Trophoblast cell (in vitro differentiated cells and primary cell): ENCODE measurements at regions not wholly inside any gene's neighbourhood (a gene's known extent, or its start where the extent isn't known, plus 50 kb on each side); places are given as distances from the start of the nearest gene placed in this dataset.

Experiments
- DNase-seq, 2 donors: peaks; one replicate each; pipeline ENCODE4 v3.0.0-alpha.2; 2016
- H2AFZ ChIP-seq: 2 replicates; pipeline ENCODE4 v1.6.1; 2013; ENCODE audit warnings: low read length, moderate library complexity, mild to moderate bottlenecking; ENCODE audit not compliant: insufficient read depth, poor library complexity
- H2AK5ac ChIP-seq: 2 replicates; pipeline ENCODE4 v1.6.1; 2013; ENCODE audit warnings: mild to moderate bottlenecking, low read length
- H2BK120ac ChIP-seq: 2 replicates; pipeline ENCODE4 v1.6.1; 2013; ENCODE audit warnings: low read length, mild to moderate bottlenecking, moderate library complexity; ENCODE audit not compliant: insufficient read depth, poor library complexity
- H2BK12ac ChIP-seq: 2 replicates; pipeline ENCODE4 v1.6.1; 2013; ENCODE audit warnings: mild to moderate bottlenecking, low read length, moderate library complexity
- H2BK5ac ChIP-seq: 2 replicates; pipeline ENCODE4 v1.6.1; 2013; ENCODE audit warnings: low read length, low read depth, moderate library complexity, mild to moderate bottlenecking; ENCODE audit not compliant: poor library complexity
- H3K14ac ChIP-seq: 2 replicates; pipeline ENCODE4 v1.6.1; 2013; ENCODE audit warnings: mild to moderate bottlenecking, low read length
- H3K18ac ChIP-seq: 2 replicates; pipeline ENCODE4 v1.6.1; 2013; ENCODE audit warnings: mild to moderate bottlenecking, low read length
- H3K23ac ChIP-seq: 2 replicates; pipeline ENCODE4 v1.6.1; 2013; ENCODE audit warnings: low read length
- H3K27ac ChIP-seq: 2 replicates; pipeline ENCODE4 v1.5.1; 2013; ENCODE audit warnings: low read depth, mild to moderate bottlenecking, inconsistent platforms, low read length, moderate library complexity
- H3K27me3 ChIP-seq: 2 replicates; pipeline ENCODE4 v1.6.1; 2013; ENCODE audit warnings: inconsistent platforms, mild to moderate bottlenecking, low read length, moderate library complexity; ENCODE audit not compliant: insufficient read depth
- H3K36me3 ChIP-seq, 2 experiments: 1 replicate in 1 of 2; 2 replicates in 1 of 2; pipeline ENCODE4 v1.6.1; 2013; ENCODE audit warnings: low read length in 2 of 2, mild to moderate bottlenecking in 2 of 2, moderate library complexity in 1 of 2; ENCODE audit not compliant: insufficient read depth in 2 of 2, control insufficient read depth in 1 of 2
- H3K4ac ChIP-seq: 2 replicates; pipeline ENCODE4 v1.6.1; 2013; ENCODE audit warnings: low read depth, mild to moderate bottlenecking, low read length, moderate library complexity
- H3K4me1 ChIP-seq, 2 experiments: 1 replicate in 1 of 2; 2 replicates in 1 of 2; pipeline ENCODE4 v1.6.1; 2013; ENCODE audit warnings: low read length in 2 of 2, mild to moderate bottlenecking in 2 of 2, moderate library complexity in 1 of 2; ENCODE audit not compliant: insufficient read depth in 2 of 2, control insufficient read depth in 1 of 2
- H3K4me2 ChIP-seq: 2 replicates; pipeline ENCODE4 v1.6.1; 2013; ENCODE audit warnings: inconsistent platforms, mild to moderate bottlenecking, low read length, moderate library complexity
- H3K4me3 ChIP-seq: 2 replicates; pipeline ENCODE4 v1.5.1; 2013; ENCODE audit warnings: mild to moderate bottlenecking, low read depth, low read length, inconsistent platforms
- H3K79me1 ChIP-seq: one replicate; pipeline ENCODE4 v1.6.1; 2013; ENCODE audit warnings: low read length
- H3K79me2 ChIP-seq: 2 replicates; pipeline ENCODE4 v1.6.1; 2013; ENCODE audit warnings: low read length, mild to moderate bottlenecking; ENCODE audit not compliant: control insufficient read depth, insufficient read depth, poor library complexity
- H3K9ac ChIP-seq: 2 replicates; pipeline ENCODE4 v1.6.1; 2013; ENCODE audit warnings: mild to moderate bottlenecking, low read length
- H3K9me3 ChIP-seq: 2 replicates; pipeline ENCODE4 v1.6.1; 2013; ENCODE audit warnings: low read depth, mild to moderate bottlenecking, control low read depth, inconsistent platforms, low read length; ENCODE audit not compliant: insufficient read depth
- H4K12ac ChIP-seq: 2 replicates; pipeline ENCODE4 v1.6.1; 2013; ENCODE audit warnings: low read depth, mild to moderate bottlenecking, low read length, moderate library complexity
- H4K8ac ChIP-seq: 2 replicates; pipeline ENCODE4 v1.6.1; 2013; ENCODE audit warnings: low read depth, mild to moderate bottlenecking, low read length, moderate library complexity
- H4K91ac ChIP-seq: one replicate; pipeline ENCODE4 v1.6.1; 2013; ENCODE audit warnings: low read depth, mild to moderate bottlenecking, low read length, moderate library complexity
- WGBS: extraction: QIAGEN DNeasy Blood & Tissue Kit; methylation state at CpG from one replicate; pipeline ENCODE4 v1.1.7; 2013; ENCODE audit warnings: missing lambda C conversion rate; ENCODE audit not compliant: insufficient read length, insufficient coverage; ENCODE audit errors: extremely low coverage; 5-methylcytosine and 5-hydroxymethylcytosine counted together

GRCh38 chr6:135115834-135116233, 61.2 kb upstream of the HBS1L start:
- no peak overlapping the region for H2BK12ac ChIP-seq
- H3K4me2 ChIP-seq: no peak overlapping the region
- no peak overlapping the region for H3K27ac ChIP-seq
- H4K91ac ChIP-seq: no peak overlapping the region
- no peak overlapping the region for H2AK5ac ChIP-seq
- peak in 1 of 2 donors; percentile 33 for DNase-seq
- no peak overlapping the region for H4K8ac ChIP-seq
- no peak overlapping the region for H3K14ac ChIP-seq
- H3K27me3 ChIP-seq: no peaks in the 10 kb centered on the region
- H2BK5ac ChIP-seq: no peak overlapping the region
- no peaks in the 10 kb centered on the region for H3K79me1 ChIP-seq
- no peak overlapping the region for H2BK120ac ChIP-seq
- no peak overlapping the region for H3K4me3 ChIP-seq
- H3K79me2 ChIP-seq: no peaks in the 10 kb centered on the region
- H3K4me1 ChIP-seq: no peaks in the 10 kb centered on the region
- H3K23ac ChIP-seq: no peak overlapping the region
- H3K9ac ChIP-seq: no peak overlapping the region
- H3K36me3 ChIP-seq: no peaks in the 10 kb centered on the region
- H3K18ac ChIP-seq: no peak overlapping the region
- no peak overlapping the region for H4K12ac ChIP-seq
- no peak overlapping the region for H3K4ac ChIP-seq
- no CpG with 5 or more reads among the region's 5 CpGs for WGBS
- no peaks in the 10 kb centered on the region for H3K9me3 ChIP-seq
- no peak overlapping the region for H2AFZ ChIP-seq

GRCh38 chr6:135115411-135115810, 60.8 kb upstream of the HBS1L start:
- Histone ChIP-seq H4K12ac (no peak overlapping the region), H3K36me3 (no peaks in the 10 kb centered on the region), H3K9ac (no peak overlapping the region), H2AFZ (no peak overlapping the region), H2BK5ac (no peak overlapping the region), H3K9me3 (no peaks in the 10 kb centered on the region), H4K8ac (no peak overlapping the region), H3K4ac (no peak overlapping the region), H2AK5ac (no peak overlapping the region), H3K27me3 (no peaks in the 10 kb centered on the region), H2BK120ac (no peak overlapping the region), H3K18ac (no peak overlapping the region), H2BK12ac (no peak overlapping the region), H3K14ac (no peak overlapping the region), H3K4me2 (no peak overlapping the region), H3K79me1 (no peaks in the 10 kb centered on the region), H3K4me1 (no peaks in the 10 kb centered on the region), H3K23ac (no peak overlapping the region), H3K4me3 (no peak overlapping the region), H4K91ac (no peak overlapping the region), H3K79me2 (no peaks in the 10 kb centered on the region), H3K27ac (no peak overlapping the region)
- WGBS: no CpG with 5 or more reads among the region's 2 CpGs
- DNase-seq: no peak

- no peak for DNase-seq
- no peak overlapping the region for H3K4me3 ChIP-seq
- H4K8ac ChIP-seq: no peak overlapping the region
- H2AK5ac ChIP-seq: no peak overlapping the region
- H3K18ac ChIP-seq: no peak overlapping the region
- H3K79me2 ChIP-seq: no peaks in the 10 kb centered on the region
- no peaks in the 10 kb centered on the region for H3K79me1 ChIP-seq
- no peak overlapping the region for H2BK120ac ChIP-seq
- no peak overlapping the region for H4K91ac ChIP-seq
- no peak overlapping the region for H3K9ac ChIP-seq
- H3K23ac ChIP-seq: no peak overlapping the region
- no peak overlapping the region for H2AFZ ChIP-seq
- no peak overlapping the region for H3K4me2 ChIP-seq
- H3K36me3 ChIP-seq: no peaks in the 10 kb centered on the region
- H3K4me1 ChIP-seq: no peaks in the 10 kb centered on the region
- no peaks in the 10 kb centered on the region for H3K27me3 ChIP-seq
- no peak overlapping the region for H3K27ac ChIP-seq
- H3K14ac ChIP-seq: no peak overlapping the region
- H2BK5ac ChIP-seq: no peak overlapping the region
- H2BK12ac ChIP-seq: no peak overlapping the region
- H3K9me3 ChIP-seq: no peaks in the 10 kb centered on the region
- no peak overlapping the region for H4K12ac ChIP-seq
- no peak overlapping the region for H3K4ac ChIP-seq
- no CpG with 5 or more reads among the region's 11 CpGs for WGBS
Observed at GRCh38 chr6:135114355-135115145, 59.9 kb upstream of the HBS1L start.

- no peak overlapping the region for H3K9ac ChIP-seq
Observed at GRCh38 chr6:135113860-135114259, 59.2 kb upstream of the HBS1L start.

More at GRCh38 chr6:135113860-135114259, 59.2 kb upstream of the HBS1L start:
- no peak overlapping the region for H2BK5ac ChIP-seq
- no peaks in the 10 kb centered on the region for H3K9me3 ChIP-seq
- H2BK120ac ChIP-seq: no peak overlapping the region
- no peak overlapping the region for H2BK12ac ChIP-seq
- no peak overlapping the region for H3K4ac ChIP-seq
- WGBS: no CpG with 5 or more reads among the region's 2 CpGs
- no peak overlapping the region for H3K27ac ChIP-seq
- no peak overlapping the region for H4K8ac ChIP-seq
- no peaks in the 10 kb centered on the region for H3K79me2 ChIP-seq
- H3K79me1 ChIP-seq: no peaks in the 10 kb centered on the region
- no peak overlapping the region for H3K4me3 ChIP-seq
- no peak overlapping the region for H3K23ac ChIP-seq
- no peak overlapping the region for H4K12ac ChIP-seq
- no peak overlapping the region for H4K91ac ChIP-seq
- H3K14ac ChIP-seq: no peak overlapping the region
- H2AK5ac ChIP-seq: no peak overlapping the region
- no peaks in the 10 kb centered on the region for H3K27me3 ChIP-seq
- H3K36me3 ChIP-seq: no peaks in the 10 kb centered on the region
- DNase-seq: no peak
- H3K4me2 ChIP-seq: no peak overlapping the region
- H3K18ac ChIP-seq: no peak overlapping the region
- no peak overlapping the region for H2AFZ ChIP-seq
- no peaks in the 10 kb centered on the region for H3K4me1 ChIP-seq
